ENCODE measurements at regions not wholly inside any gene's neighbourhood (a gene's known extent, or its start where the extent isn't known, plus 50 kb on each side); places are given as distances from the start of the nearest gene placed in this dataset.

DNA sequence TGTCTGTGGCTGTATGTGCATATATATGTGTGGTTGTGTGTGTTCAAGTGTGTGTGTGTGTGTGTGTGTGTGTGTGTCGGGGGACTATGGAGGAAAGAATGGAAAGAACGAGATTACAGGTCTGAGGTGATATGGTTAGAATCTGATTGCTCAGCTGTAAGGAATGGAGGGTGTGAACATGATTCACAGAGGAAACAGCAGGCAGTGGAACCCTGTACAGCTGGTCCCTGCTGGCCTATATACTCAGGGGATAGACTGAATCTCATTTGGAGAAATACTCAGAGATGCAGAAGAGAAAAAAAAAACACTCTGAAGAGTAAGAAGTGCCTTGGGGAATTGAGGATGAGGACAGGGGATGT lies 180.1 kb upstream of the ESRRG start:
- TF ChIP-seq, protein P1, sequence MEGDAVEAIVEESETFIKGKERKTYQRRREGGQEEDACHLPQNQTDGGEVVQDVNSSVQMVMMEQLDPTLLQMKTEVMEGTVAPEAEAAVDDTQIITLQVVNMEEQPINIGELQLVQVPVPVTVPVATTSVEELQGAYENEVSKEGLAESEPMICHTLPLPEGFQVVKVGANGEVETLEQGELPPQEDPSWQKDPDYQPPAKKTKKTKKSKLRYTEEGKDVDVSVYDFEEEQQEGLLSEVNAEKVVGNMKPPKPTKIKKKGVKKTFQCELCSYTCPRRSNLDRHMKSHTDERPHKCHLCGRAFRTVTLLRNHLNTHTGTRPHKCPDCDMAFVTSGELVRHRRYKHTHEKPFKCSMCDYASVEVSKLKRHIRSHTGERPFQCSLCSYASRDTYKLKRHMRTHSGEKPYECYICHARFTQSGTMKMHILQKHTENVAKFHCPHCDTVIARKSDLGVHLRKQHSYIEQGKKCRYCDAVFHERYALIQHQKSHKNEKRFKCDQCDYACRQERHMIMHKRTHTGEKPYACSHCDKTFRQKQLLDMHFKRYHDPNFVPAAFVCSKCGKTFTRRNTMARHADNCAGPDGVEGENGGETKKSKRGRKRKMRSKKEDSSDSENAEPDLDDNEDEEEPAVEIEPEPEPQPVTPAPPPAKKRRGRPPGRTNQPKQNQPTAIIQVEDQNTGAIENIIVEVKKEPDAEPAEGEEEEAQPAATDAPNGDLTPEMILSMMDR (IDR thresholded peaks at IDR 0.05), result no peak
- peak in 1 of 2 donors; percentile 20 for TF ChIP-seq POLR2A (IDR thresholded peaks at IDR 0.05)
